Stimulated activated CD4-positive, alpha-beta T cell treated with anti-CD3 and anti-CD28 coated beads, Interleukin-15, amount 100 ng/mL, for 1 hour (primary cell): ENCODE measurements at regions not wholly inside any gene's neighbourhood (a gene's known extent, or its start where the extent isn't known, plus 50 kb on each side); places are given as distances from the start of the nearest gene placed in this dataset.

Experiments
- DNase-seq, 2 donors: peaks; one replicate each; pipeline ENCODE4 v3.0.0-alpha.2; 2020; ENCODE audit warnings: low read depth in 1 of 2, low spot score in 1 of 2

DNA sequence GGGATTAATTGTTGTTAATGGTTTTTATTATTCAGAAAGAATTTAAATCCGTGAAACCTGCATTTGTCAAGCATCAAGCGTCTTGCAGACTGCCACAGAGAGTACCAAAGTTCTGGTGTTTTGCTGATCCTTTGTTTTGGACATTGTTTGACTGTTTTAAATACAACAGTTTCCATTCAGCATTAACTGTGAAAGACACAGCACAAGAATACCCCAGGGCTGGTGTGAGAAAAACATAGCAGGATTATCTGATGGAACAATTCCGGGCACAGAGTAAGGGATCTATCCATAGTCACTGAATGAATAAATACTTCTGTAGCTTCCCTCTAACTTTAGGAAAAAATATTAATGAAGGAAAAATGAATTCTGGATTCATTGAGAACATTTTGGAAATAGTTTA is 202.3 kb downstream of the LTN1 start:
- no peak for DNase-seq

DNA sequence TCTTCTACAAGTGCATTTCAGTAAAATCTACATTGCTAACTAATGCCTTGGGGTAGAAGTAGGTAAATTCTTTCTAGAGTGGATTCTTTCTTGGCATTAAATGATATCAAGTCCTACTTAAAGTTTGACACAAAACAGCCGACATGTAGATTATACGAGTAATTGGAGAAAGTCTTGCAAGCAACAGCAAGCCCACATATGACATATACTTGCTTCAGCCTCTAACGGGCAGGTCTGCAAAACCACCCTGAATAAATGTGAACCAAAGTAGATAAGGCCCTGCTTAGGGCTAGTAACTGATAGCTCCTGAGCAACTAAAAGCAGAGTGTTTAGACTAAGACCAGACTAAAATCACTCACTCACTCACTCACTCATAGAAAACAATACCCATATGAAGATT is 203.2 kb downstream of the LTN1 start:
- DNase-seq: no peak

DNA sequence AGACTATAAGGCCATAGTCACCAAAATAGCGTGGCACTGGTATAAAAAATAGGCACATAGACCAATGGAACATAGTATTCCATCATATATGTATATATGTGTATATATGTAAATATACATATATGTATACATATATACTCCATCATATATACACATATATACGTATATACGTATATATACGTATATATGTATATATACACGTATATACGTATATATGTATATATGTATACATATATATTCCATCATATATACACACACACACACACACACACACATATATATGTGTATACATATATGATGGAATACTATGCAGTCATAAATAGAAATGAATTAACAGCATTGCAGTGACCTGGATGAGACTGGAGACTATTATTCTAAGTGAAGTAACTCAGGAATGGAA is 204.6 kb downstream of the LTN1 start:
- DNase-seq: no peak

DNA sequence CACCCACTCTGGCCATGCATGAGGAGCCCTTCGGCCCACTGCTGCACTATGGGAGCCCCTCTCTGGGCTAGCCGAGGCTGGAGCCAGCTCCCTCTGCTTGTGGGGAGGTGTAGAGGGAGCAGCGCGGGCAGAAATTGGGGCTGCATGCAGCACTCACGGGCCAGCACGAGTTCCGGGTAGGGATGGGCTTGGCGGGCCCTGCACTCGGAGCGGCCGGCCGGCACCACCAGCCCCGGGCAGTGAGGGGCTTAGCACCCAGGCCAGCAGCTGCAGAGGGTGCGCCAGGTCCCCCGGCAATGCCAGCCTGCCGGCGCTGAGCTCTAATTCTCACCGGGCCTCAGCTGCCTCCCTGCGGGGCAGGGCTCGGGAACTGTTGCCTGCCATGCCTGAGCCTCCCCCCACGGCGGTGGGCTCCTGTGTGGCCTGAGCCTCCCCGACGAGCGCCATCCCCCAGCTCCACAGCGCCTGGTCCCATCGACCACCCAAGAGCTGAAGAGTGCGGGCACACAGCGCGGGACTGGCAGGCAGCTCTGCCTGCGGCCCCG is 209.0 kb downstream of the LTN1 start:
- no peak for DNase-seq

DNA sequence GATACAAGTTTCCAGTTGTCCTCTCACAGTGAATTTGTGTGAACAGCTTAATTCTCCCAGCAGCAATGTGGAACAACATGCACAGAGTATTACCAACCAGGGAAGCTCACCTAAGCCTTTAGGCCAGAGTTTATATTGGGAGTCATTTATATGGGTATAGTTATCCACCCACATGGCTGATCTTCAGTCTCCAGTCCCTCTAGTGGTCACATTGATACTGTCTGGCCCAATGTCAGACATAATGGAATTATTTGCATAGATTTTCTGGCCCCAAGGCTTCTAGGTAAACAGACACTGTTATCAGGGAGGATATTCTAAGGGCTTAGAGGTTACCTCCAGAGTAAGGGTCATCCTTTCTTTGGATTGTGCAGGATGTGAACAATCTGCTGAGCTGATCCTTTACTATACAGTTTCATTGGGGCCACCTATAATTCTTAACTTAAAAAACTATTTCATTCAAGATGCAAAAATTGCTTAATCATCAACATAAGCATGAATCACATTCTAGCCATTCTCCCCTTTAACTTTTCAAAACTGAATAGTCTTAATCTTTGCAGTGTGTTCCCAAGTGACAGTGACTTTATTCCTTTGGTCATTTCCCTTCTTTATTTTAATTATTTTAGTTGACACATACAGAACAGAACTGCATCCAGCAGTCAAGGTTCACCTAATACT is 210.9 kb downstream of the LTN1 start:
- no peak for DNase-seq

DNA sequence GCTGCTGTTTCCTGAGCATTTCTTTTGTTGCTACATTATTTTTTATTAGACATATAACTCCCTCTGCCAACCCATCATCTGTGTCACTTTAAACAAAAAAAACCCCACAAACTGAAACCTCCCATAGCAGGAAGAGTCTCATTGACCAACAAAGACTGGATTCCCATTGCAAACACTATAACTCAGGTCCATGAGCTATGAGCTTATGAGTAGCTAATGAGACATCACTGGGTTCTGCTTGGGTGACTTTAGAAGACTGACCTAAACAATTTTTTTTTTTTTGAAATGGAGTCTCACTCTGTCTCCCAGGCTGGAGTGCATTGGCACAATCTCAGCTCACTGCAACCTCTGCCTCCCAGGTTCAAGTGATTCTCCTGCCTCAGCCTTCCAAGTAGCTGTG is 212.8 kb downstream of the LTN1 start:
- no peak for DNase-seq

DNA sequence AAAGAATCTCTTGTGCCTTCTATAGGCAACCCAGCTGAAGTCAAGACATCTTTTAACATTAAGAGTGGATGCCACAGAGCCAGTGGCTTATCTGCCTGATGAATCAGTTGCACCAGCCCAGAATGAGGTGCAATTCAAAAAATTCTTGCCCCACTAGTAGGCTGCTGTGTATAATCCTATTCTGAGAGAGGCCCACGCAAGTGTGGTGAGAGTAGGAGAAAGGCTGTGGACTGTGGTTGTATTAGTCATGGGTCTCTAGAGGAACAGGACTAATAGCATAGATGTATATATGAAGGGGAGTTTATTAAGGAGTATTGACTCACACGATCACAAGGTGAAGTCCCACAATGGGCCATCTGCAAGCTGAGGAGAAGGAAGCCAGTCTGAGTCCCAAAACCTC is 216.4 kb downstream of the LTN1 start:
- no peak for DNase-seq

DNA sequence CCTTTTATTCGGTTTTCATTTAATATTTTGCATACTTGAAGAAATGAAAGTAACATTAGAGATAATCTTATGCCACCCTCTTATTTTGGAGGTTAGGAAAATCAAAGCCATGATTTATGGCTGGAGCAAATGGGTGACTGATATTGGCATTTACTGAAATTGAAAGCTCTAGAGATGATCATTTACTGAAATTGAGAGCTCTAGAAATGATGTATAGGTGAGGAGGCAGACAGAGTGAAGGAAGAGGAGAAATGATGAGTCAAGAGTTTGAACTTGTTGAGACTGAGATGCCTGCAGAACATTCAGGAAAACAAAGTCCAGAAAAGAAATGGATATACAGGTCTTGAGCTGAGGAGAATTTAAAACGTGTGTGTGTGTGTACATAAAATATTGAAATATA is 217.6 kb downstream of the LTN1 start:
- DNase-seq: no peak

DNA sequence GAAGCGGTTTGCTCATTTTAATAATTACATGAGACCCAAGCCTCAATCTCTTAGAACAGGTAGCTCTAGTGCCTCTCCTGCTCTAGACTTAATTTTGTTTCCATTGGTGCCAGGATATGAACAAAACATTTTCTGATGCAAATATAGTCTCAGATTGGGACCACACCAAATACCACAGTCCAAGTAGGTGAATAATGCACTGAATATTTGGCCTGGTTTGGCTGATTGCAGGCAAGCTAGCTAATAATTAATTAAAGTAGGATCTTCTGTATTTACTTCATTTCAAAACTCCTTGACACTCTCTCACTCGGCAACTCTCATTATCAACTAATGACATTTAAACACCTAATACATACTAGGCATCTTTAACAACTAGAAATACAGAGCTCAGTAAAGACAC is 219.6 kb downstream of the LTN1 start:
- DNase-seq: no peak

DNA sequence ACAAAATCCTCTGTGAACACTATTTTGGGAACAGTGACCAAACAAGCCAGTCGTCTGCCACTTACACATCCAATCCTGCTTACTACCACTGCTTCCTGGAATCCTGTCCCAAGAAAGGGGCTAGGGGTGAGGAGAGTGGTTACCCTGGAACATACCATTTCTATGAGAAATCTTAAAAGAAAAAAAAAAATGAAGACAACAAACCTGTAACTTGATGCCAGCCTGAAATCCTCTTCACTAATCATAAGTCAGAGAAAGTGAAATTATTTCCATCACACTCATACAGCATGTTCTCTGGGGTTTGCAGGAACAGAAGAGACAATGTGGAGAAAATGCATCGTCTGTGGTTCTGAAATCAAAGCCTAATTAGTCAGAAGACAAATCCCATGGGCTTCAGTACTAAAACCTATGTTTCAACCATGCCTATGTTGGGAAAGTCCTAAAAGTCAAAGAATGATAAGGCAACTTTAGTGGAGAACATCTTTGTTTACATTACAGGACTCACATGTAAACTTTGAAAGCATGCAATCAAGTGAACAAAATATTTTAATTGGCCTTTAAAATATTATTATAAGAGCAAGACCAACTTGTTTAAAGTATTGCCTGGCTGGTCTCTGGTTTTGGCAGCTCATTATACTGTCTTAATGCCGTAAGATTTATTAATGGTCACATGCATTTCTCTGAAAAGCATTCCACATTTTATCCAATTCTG is 220.7 kb downstream of the LTN1 start:
- no peak for DNase-seq

DNA sequence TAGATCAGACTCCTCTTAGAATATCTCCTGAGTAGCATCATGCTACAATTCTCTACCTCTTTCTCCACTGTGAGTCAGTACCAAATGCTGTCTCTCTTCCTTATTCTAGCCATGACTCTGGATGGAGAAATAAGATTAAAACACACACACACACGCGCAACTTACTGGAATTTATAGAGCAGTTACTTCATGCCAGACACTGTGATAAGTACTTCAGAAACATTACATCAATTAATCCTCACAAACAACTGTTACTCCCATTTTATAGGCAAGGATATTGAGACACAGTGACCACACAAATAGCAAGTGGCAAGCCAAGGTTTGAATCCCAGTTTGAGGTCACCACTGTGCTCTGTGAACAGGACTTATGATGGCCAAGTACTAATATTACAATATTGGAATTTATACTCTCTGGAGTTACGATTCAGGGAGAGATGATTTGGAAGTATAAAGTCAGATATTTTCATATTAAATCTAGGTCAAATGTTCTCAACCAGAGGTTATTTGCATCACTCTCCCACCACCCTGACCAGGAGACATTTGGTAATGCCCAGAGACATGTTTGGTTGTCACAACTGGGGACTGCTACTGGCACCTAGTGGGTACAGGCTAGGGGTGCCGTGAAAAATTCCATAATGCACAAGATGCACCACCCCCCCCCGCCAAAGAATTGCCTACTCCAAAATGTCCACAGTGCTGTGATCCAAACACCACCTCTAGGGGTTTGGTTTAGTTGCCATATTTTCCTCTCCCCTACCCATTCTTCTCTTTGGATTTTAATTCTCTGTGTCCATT is 221.6 kb downstream of the LTN1 start:
- DNase-seq: no peak

DNA sequence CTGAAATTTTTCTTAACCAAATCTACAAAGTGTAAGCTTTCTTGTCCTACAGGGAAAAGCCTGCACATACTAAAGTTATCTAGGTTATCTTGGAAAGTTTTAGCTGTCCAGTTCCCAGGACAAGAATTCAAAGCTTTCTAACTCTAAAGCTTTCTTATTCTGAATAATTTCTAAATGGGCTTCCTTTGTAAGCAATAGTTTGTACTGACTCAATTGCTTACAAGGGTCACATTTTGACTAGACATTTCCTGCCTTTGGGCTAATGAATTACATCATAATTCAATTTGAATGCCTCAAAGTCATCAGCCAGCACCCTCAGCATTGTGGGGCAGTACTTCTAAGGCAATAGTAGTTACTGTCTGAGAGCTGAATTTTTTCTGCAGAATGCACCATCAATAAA is 223.0 kb downstream of the LTN1 start:
- DNase-seq: no peak

DNA sequence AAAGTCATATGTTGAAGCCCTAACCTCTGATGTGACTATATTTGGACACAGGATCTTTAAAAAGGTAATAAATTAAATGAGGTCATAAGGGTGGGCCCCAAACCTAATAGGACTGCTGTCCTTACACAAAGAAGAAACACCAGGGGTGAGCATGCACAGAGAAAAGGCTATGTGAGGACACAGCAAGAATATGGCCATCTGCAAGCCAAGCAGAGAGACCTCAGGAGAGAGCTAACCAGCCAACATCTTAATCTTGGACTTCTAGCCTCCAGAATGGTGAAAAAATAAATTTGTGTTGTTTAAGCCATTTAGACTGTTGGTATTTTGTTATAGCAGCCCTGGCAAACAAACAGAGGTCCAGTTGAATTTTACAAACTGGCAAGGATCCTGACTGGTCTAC is 223.9 kb downstream of the LTN1 start:
- no peak for DNase-seq

DNA sequence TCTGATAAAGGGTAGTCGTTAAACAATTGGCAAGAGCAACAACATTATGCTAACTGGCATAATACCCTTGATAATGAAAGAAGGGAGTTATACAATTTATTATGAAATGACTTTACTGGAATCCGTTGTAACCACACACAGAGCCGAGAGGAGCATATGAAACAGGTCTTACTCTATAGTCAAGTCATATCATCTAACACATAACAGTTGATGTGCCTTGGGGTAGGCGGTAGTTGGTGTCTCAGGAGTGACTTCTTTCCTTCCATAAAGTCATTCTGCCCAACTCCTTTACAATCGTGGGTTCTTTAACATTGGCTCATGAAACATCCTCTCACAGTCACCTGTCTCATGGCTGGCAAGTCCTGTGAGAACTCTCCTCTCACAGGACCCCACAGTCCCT is 225.2 kb downstream of the LTN1 start:
- no peak for DNase-seq

DNA sequence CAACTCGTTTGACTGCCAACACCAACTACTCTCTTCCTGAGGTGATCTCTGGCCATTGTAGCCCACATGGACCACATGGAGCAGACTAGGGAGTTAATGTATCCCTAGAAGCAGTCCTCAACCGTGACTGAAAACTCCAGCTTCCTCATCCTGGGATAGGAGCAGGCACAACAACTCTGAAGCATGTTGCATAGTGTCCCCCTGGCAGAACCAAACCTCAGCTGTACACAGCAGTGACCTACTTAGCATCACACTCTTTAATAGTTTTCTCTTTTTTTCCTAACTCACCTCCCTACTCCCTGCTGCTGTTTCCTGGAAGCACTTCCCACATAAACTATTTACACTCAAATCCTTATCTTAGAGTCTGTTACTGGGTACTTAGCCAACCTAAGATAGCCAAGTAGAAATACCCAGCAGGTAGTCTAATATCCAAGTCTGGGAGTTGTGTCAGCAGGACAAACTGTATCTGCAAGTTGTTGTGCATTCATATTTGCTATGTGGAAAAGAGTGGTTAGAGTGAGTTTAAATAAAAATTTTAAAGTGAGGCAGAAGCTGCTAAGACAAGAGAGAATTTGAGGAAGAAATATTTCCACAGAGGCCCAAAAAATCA is 228.8 kb downstream of the LTN1 start:
- DNase-seq: no peak

DNA sequence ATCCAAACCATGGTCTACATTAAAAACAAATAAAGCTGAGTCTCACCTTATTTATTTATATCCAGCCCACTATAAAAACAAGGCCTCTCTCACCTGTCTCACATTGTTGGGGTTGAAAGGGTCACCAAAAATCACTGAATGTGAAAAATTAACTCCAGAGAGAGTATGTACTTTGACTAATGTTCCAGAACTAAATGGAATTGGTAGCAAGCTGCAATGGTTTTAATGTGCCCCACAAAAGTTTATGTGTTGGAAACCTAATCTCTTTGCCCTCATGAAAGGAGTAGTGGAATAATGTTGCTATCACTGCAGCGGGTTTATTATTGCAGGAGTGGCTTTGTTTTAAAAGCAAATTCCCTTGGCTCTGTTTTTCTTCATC is 230.3 kb downstream of the LTN1 start:
- DNase-seq: no peak

DNA sequence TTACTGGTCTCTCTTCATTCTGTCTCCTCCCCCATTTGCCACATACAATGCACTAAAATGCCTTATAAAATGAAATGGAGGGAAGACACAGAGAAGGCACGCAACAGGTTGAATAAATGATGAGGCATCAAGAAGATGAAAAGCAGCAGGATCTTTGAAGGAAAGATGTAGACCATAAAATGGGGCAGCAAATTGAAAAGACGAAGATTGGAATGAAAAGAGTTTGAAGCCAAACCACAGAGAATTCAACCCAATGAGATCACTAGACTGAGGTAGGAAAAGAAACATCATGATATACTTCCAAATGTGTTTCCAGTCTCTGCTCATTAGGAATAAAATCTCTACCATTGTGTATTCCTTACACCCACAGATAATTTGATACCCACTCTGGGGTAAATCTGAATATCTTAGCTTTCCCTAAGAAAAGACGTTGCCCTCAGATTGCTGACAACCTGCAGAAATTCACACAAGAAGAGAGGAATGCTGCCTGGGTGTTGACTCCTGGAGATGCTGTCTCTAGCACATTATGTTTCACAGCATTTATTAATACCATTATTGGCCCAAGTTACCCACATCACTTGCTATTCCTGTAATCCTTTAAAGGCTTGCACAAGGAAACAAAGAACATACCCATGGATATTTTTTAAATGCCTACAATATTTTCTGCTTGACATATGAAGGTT is 230.9 kb downstream of the LTN1 start:
- DNase-seq: no peak

DNA sequence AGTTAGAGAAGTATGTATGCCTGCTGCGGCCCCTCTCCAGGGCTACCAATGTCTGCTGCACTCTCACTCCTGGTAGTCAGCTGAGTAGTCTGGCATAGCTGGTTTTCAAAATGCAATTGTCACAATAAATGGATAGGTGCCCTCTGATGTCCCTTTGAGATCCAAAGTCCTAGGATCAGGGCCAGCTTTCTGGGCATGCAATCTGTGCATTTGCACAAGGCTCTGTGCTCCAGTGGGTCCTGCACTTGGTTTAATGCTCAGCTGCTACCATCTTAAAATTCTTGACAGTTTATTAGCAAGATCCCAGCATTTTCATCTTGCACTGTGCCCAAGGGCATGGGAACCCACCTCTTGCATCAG is 233.8 kb downstream of the LTN1 start:
- DNase-seq: no peak

DNA sequence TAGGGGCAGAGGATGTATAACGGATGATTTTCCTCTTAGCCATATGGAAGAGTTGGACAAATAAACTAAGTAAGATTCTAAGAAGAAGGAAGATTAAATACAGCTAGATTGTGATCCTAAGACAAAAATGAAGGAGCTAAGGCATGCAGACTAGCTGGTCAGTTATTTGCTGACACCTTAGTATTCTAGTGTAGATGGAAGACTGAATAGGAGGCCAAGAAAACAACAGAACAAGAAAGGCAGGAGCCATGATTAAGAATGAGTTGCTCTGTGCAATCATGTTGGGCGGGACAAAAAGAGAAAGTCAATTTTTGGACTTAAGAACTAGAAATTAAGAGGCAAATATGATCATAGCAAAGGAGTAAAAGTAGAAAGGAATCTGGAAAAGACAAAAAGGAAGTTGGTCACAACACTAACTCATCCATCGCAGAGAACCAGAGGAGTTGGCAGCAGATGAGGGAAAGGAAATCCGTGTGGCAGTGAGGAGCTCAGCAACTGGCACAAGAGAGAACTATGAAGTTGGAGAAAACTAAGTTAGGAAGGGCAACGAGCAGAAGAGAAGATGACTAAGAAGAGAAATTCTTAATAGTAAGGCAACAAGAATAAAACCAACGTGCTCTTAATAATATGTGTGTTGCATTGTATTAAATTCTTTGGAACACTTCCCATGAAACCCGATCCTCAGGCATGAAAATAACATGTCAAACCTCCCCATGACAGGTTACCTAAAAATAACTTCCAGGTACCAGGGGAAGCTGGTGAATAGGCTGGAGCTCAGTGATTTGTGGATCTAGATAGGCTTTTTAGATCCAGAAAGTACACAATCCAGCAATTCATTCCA is 234.4 kb downstream of the LTN1 start:
- DNase-seq: no peak

DNA sequence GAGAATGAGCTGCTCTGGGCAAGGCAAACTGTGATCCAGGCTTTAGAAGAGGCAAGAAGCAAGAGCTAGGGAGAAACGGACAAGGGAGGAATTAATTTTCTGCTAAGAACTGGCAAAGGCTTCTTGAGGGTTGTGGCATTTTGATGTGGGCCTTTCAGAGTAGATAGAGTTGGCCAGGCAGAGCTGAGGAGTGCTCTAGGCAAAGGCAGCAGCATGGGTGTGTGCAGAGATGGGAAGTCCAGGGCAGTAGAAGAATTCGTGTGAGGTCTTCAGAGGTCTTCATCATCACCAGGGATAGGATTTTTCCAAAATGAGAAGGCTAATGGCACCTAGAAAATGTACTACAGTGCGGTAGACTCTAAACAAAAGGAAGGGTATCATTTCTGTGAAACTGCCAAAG is 237.8 kb downstream of the LTN1 start:
- DNase-seq: no peak
